ENCODE measurements at regions not wholly inside any gene's neighbourhood (a gene's known extent, or its start where the extent isn't known, plus 50 kb on each side); places are given as distances from the start of the nearest gene placed in this dataset.

DNA sequence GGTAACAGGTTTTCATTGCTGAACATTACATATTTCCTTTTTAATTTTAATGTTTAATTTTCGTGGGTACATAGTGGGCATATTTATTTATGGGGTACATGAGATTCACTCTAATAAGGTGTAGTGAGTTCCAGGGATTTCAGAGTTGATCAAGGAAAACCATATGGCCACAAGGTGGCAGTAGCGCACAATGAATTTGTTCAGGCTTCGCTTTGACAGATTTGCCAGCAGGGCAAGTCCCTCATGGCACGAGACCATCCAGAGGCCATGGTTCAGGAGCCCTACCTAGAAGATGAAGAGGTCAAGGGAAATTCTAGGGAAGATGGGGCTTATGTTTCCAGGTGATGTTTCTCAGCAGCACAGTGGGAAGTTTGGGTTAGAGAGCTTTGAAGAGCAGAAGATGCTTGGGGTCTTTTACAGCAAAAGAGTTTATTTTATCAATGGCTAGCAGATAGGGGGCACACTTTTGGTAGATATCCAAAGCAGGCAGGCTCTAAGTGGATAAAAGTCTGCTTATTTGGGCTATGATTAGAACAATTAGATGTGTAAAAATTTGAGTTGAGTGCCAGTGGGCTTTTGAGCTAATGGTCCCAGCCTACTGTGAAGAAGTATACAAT is 1004.4 kb downstream of the AACS start:
- TF ChIP-seq, protein P1, sequence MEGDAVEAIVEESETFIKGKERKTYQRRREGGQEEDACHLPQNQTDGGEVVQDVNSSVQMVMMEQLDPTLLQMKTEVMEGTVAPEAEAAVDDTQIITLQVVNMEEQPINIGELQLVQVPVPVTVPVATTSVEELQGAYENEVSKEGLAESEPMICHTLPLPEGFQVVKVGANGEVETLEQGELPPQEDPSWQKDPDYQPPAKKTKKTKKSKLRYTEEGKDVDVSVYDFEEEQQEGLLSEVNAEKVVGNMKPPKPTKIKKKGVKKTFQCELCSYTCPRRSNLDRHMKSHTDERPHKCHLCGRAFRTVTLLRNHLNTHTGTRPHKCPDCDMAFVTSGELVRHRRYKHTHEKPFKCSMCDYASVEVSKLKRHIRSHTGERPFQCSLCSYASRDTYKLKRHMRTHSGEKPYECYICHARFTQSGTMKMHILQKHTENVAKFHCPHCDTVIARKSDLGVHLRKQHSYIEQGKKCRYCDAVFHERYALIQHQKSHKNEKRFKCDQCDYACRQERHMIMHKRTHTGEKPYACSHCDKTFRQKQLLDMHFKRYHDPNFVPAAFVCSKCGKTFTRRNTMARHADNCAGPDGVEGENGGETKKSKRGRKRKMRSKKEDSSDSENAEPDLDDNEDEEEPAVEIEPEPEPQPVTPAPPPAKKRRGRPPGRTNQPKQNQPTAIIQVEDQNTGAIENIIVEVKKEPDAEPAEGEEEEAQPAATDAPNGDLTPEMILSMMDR (IDR thresholded peaks at IDR 0.05): peak; percentile 84
- no peak for TF ChIP-seq EZH2phosphoT487 (IDR thresholded peaks at IDR 0.05)
